ENCODE measurements at regions not wholly inside any gene's neighbourhood (a gene's known extent, or its start where the extent isn't known, plus 50 kb on each side); places are given as distances from the start of the nearest gene placed in this dataset.

DNA sequence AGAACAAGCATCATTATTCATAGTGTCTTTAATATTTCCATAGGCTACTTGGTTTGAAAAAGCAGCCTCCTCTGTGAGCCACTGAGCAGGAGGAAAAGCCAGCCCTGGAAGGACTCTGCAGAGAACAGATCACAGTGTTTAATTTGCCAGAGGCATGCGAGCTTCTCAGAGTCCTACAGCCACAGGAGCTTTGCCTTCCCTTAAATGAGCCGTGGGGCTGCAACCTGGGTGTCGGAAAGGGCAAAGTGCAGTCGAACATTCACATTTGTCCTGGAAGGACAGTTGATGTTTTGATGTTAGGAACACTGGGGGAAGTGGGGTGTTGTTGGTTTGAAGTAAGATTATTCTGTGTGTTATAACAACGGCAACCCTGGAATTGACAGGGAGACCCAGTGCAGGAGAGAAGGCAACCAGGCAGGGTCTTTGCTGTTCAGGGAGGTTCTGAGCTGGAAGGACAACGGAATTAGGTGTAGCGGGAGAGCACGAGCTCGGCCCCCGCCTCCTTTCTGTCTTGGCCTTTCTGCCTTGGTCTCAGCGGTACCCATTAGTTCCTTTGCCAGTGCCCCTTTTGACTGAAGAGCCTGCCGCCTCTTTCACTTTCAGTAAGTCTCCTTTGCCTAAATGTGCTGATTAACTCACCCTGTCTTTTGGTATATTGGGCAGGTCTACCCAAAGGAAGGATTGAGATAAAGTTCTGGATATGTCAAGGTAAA is 192.3 kb upstream of the PITRM1 start:
- TF ChIP-seq, protein P1, sequence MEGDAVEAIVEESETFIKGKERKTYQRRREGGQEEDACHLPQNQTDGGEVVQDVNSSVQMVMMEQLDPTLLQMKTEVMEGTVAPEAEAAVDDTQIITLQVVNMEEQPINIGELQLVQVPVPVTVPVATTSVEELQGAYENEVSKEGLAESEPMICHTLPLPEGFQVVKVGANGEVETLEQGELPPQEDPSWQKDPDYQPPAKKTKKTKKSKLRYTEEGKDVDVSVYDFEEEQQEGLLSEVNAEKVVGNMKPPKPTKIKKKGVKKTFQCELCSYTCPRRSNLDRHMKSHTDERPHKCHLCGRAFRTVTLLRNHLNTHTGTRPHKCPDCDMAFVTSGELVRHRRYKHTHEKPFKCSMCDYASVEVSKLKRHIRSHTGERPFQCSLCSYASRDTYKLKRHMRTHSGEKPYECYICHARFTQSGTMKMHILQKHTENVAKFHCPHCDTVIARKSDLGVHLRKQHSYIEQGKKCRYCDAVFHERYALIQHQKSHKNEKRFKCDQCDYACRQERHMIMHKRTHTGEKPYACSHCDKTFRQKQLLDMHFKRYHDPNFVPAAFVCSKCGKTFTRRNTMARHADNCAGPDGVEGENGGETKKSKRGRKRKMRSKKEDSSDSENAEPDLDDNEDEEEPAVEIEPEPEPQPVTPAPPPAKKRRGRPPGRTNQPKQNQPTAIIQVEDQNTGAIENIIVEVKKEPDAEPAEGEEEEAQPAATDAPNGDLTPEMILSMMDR (IDR thresholded peaks at IDR 0.05), result no peak
- TF ChIP-seq POLR2A (IDR thresholded peaks at IDR 0.05), result no peak

Measured in vagina (tissue), 2 donors.